ENCODE measurements at regions not wholly inside any gene's neighbourhood (a gene's known extent, or its start where the extent isn't known, plus 50 kb on each side); places are given as distances from the start of the nearest gene placed in this dataset.

GRCh38 chr4:4625488-4625887 is 83.6 kb upstream of the STX18 start:
- DNase-seq = peak; percentile 57

GRCh38 chr4:4624276-4624897 is 82.5 kb upstream of the STX18 start:
- DNase-seq = peak; percentile 32

GRCh38 chr4:4619821-4620220 is 78.0 kb upstream of the STX18 start:
- DNase-seq = peak; percentile 48

- DNase-seq = no peak
These were observed 77.0 kb upstream of the STX18 start for GRCh38 chr4:4618847-4619246.

- DNase-seq = peak; percentile 31
These were observed 73.3 kb upstream of the STX18 start for GRCh38 chr4:4614925-4615678.

- DNase-seq = peak; percentile 30
These were observed 71.9 kb upstream of the STX18 start for GRCh38 chr4:4613641-4614286.

GRCh38 chr4:4613126-4613465 is 71.2 kb upstream of the STX18 start:
- DNase-seq = no peak

- DNase-seq = peak; percentile 43
These were observed 68.8 kb upstream of the STX18 start for GRCh38 chr4:4610672-4611071.

- peak; percentile 25 for DNase-seq
These were observed 67.9 kb upstream of the STX18 start for GRCh38 chr4:4609622-4610334.

GRCh38 chr4:4608214-4608537 is 66.3 kb upstream of the STX18 start:
- no peak for DNase-seq

GRCh38 chr4:4607336-4608213 is 65.7 kb upstream of the STX18 start:
- peak; percentile 39 for DNase-seq

GRCh38 chr4:4606321-4606720 is 64.5 kb upstream of the STX18 start:
- peak; percentile 56 for DNase-seq

- DNase-seq = no peak
These were observed 64.0 kb upstream of the STX18 start for GRCh38 chr4:4605849-4606248.

GRCh38 chr4:4603592-4603991 is 61.7 kb upstream of the STX18 start:
- DNase-seq = peak; percentile 29

- DNase-seq = peak; percentile 52
These were observed 61.2 kb upstream of the STX18 start for GRCh38 chr4:4603067-4603466.

- DNase-seq = peak; percentile 15
These were observed 60.6 kb upstream of the STX18 start for GRCh38 chr4:4602468-4602867.

GRCh38 chr4:4601803-4602369 is 60.0 kb upstream of the STX18 start:
- DNase-seq = peak; percentile 32

- DNase-seq = no peak
These were observed 57.8 kb upstream of the STX18 start for GRCh38 chr4:4599481-4600275.

GRCh38 chr4:4598851-4599411 is 57.1 kb upstream of the STX18 start:
- DNase-seq = no peak

GRCh38 chr4:4596720-4597119 is 54.9 kb upstream of the STX18 start:
- DNase-seq = no peak

GRCh38 chr4:4595252-4595651 is 53.4 kb upstream of the STX18 start:
- no peak for DNase-seq

Measured in islet precursor cell (in vitro differentiated cells).